ENCODE measurements at regions not wholly inside any gene's neighbourhood (a gene's known extent, or its start where the extent isn't known, plus 50 kb on each side); places are given as distances from the start of the nearest gene placed in this dataset.

- TF ChIP-seq POLR2A (IDR thresholded peaks at IDR 0.05): no peak
- TF ChIP-seq CTCF (IDR thresholded peaks at IDR 0.05): no peak
- no peak for TF ChIP-seq POLR2AphosphoS5 (IDR thresholded peaks at IDR 0.05)
- TF ChIP-seq EP300 (IDR thresholded peaks at IDR 0.05; ENCODE audit: low read depth): no peak
Measured at GRCh38 chr18:44286049-44286448, 394.6 kb upstream of the SETBP1 start.

Measured in transverse colon (tissue), 4 donors.